NCI-H524 (cell line): ENCODE measurements at regions not wholly inside any gene's neighbourhood (a gene's known extent, or its start where the extent isn't known, plus 50 kb on each side); places are given as distances from the start of the nearest gene placed in this dataset.

Source experiments
- DNase-seq, 2 experiments: peaks; one replicate each; lab custom pipeline; 2025; lab: John Stamatoyannopoulos, UW

DNA sequence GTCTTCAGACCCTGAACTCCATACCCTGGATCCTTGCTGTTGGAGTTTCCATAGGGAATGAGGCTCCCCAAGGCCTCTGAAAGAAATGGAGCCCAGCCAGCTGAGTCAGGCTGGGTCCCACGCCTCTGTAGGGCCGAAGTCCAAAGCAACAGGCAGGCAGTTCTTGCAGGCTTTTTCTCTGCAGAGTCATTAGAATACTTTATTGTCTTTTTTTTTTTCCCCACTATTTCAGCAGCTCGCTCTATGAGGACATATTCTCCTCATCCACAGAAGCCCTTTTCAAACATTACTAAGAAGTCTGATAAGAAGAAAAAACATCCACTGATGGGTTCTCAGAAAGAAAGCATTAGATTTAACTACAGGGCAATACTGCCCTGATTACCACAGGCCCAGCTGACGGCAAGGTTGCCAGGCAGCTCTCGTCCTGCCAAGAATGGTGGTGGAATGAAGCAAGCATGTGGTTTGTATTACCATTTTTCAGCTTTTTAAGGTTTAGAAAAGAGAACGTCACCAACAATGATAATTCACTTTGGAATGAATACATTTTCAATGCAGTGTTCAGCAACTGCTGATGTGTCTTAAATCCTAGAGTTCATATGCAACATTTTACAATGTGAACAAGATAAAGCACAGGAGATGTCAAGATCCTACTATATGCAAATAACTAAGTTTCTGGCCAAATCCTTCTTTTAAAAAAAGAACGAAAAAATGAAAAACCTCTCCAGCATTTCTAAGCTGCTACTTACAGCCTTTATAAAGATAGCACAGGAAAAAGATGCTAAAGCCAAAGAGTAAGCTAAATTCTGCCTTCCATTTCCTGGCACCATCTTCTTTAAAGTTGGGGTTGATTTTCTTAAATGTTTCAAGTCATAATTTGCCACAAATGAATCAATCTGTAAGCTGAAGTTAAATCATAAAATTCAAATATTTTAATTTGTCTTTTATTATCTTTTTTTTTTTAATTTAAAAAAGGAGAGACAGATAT lies 223.6 kb upstream of the CITED2 start:
- DNase-seq = no peak

DNA sequence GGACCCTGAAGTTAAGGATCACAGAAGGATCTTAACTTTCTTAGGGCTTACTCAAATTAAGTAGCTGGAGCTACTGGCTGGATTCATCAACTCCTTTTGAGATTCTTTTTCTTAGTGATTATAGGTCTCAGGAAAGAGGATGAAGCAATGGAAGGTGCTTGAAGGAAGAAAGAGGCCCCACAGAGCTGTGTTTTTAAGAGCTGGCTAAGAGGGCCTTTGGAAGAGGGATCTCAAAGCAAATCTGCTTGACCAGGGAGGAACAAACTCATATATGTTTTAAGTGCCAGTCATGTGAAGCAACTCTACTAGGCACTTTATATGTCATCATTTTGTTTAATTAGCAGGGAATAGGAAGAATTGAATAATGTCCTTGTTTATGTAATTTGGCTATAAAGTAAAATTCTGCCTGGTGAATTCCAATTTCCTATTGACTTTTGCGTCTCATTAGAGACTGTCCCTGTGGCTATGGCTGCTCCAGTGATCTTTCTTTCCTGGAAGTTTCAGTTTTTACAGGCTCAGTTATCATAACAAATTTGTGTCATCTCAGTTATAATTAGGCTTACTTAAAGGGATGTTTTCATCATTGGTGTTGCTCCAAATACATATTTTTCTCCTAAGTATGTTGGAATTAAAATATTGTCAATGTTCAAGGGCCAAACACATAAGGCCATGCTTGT lies 222.8 kb upstream of the CITED2 start:
- DNase-seq = no peak

DNA sequence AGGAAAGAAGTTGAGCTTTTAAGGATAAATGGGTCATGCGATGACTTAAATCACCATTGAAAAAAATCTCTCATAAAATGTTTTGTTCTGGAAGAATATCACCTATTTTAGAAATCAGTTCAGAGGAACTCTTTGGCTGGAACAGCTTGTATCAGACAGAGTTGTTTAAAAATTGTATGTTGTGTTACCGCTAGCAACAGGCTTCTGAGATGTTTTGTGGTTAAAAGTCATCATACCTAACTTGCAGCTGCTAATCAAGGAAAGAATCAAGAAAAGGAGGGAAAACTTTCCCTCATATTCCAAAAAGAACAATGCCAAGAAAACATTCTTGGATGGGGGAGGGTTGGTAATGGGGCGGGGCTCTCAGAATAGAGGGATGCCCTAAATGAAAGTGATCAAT lies 220.7 kb upstream of the CITED2 start:
- no peak for DNase-seq

DNA sequence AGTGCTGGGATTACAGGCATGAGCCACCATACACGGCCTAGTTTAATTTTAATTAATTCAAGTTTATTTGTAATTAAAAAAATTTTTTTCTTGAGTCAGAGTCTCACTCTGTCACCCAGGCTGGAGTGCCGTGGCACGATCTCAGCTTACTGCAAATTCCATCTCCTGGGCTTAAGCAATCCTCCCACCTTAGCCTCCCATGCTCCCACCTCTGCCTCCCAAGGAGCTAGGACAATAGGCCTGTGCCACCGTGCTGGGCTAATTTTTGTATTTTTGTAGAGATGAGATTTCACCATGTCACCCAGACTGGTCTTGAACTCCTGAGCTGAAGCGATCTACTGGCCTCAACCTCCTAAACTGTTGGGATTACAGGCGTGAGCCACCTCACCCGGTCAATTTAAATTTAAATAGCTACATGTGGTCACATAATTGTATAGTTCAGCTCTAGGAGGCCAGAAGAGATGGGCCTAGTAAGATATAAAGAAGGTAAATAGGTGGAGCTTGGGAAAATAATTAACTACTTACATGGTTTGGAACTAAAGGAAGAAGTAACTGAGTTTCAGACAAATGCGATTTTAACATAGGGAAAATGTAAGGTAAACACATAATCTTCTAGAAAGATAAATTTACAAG lies 220.0 kb upstream of the CITED2 start:
- DNase-seq = no peak

DNA sequence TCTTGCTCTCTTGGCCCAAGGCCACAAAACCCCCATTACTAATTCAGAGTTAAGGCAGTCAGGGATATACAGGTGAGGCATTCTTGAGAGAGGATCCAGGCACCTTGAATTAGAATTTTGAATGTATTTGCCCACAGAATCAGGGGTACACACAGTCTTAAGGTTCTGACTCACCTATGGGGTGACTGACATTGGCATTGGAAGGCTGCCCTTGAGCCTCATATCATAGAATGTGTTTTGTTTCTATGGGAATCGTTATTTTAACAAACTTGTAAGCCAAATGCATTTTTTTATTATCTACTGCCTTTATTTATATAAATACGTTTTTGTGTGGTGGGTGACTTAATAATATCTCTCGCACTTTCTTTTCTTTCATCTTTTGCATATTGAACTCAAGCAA lies 218.6 kb upstream of the CITED2 start:
- no peak for DNase-seq

DNA sequence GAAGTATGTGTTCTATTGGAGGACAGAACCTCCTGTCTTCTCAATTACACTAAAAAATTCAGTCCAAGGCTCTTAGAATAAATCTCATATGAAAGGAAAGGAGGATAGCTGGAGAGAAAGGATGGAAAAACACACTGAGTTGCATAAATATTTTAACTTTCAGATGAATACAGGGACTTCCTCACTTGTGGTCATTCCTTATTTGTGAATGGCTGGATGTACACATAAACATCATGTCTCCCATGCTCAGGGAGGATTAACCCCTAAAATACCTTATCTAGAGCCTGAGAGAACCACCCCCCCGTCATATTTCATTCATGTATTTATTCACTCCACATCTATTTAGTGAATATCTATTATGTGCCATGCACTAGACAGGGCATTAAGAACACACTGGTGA lies 217.6 kb upstream of the CITED2 start:
- DNase-seq = no peak

DNA sequence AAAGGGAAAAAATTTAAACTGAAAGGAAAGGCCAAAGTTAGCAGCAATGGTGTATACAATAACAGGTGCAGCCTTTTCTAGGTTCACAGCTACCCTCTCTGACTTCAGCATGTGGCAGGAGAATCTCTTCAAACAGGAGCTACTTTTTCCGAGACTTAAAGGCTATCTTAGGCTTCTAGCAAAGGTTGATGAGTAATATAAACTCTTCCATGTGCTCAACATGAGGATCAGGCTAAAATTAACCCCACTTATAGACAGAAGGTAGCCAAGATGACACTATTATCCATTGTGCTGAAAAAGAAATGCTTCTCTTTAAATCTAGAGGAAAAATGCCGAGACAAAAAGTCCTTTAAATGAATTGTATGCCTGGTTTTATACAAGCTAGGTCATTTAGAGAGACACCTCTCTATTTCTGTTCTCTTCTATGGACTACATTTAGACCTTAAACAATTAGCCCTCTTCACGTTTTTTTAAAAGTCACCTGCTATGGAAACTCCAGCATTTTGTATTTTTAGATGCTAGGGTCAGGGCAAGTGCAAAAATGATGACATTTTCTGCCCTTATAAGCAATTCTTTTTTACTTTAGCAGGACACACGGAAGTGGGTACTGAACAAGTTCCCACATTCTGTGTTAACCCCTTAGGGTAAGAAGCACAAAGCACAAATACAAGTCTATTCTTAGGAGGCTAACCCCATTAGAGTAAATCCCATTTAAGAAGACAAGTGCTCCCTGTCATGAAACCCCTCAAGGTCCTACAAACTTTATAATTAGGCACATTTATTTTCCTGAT lies 216.8 kb upstream of the CITED2 start:
- no peak for DNase-seq

DNA sequence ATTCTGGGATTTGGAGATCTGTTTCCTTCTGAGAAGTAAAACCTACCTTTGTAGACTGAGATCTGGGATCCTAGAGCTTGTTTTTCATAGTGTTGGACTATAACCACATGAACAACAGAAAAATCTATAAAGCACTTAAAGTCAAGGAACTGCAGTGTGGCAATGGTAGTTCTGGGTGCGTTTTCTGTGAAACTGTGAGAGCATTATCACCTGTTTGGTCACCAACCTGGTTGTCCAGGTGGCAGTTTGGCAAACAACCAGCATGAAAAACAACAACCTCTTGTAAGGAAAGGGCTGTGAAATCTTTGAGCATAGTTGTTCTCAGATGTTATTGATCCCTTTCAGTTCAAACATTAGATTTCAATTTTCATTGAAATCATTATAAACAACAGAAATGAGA lies 215.8 kb upstream of the CITED2 start:
- DNase-seq = no peak

DNA sequence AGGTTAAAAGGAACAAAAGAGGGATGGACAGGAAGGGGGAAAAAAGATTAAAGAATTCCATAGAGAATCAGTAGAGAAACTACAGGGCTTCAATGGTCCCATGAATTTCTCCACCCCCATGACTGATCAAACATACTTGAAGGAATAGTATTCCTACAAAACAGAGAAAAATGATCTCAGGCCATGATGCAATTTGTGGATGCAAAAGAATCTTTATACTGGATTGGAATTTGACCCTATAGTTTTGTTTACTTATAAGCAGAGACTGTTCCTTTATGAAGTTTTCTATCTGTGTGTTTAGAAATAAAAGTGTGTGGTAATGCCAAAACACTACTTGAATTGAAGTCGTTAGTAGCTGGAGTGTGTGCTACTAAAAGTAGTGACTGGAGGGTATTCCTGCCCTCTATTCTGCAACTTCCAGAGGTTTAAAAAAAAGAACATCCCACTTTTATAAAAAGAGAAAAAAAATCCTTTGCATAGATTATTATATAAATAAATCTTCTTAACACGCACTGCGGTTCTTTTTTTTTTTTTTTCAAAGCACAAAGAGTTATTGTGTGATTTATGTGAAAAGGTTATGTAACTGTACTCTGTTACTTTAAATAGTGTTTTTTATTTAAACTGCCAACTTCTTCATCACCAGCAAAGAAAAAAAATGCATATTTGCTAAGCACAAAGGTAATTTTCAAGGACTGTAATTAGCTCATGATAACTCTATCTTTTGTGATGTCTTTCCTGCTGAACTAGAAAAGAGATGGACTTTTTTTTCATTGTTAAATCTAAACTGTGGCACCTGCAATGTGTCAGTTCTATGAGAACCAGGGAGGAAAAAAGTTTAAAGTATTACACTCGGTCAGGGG lies 214.5 kb upstream of the CITED2 start:
- no peak for DNase-seq

DNA sequence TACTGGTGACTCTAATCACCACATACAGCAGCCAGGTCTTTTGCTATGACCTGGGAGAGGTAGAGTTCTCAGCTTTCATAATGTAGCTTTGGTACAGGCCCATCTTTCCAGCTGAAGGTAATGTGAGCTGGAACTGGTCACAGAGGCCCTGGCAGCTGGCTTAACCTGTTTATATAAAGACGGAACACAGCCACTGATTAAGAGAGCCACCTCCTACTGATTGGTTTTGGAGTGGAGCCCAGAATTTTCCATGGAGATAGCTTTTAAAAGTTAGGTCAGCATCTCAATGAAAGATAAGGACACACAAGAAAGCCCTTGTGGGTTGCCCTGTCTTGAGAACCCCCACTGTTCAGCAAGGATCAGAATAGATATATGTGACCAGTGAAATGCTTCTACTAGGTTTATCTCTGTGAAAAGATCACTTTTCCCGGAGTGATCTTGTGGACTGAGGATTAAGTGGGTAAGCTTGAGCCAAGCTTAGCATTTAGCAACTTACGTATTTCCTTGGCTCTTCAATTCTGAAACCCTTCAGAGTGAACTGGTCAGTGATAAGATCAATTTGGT lies 213.7 kb upstream of the CITED2 start:
- DNase-seq = peak in 1 of 2 experiments; percentile 42

DNA sequence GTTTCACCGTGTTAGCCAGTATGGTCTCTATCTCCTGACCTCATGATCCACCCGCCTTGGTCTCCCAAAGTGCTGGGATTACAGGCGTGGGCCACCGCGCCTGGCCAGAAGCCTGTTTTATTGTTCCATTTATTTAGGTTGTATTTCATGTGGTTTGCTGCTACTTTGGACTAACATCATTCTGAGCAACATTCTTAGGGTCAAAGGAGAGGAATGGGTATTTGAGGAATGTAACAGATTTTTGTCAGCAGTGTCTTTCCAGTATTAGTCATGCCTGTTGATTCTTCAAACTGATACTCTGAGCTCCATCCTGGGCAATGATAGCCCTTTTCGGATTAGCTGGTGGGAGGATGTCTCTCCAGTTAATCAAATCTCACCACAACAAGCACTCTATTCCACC lies 213.0 kb upstream of the CITED2 start:
- no peak for DNase-seq

DNA sequence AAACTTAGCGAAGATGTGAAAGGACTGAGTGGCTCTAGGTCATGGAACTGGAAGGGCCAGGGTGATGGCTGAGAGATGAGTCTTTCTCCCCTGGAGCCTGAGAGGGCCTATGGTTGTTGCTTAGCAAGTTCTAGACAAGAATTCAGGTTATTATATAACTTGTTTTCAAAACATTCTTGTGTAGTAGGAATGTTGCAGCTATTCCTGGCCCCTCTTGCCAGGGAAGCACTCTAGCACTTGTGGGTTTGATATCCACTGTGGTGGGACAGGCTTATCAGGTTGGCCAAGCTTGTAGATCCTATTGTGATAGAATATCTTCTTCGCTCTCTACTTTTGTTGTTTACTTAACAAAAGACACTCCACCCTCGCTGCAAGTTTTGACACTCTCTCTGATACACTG lies 211.8 kb upstream of the CITED2 start:
- DNase-seq = no peak

DNA sequence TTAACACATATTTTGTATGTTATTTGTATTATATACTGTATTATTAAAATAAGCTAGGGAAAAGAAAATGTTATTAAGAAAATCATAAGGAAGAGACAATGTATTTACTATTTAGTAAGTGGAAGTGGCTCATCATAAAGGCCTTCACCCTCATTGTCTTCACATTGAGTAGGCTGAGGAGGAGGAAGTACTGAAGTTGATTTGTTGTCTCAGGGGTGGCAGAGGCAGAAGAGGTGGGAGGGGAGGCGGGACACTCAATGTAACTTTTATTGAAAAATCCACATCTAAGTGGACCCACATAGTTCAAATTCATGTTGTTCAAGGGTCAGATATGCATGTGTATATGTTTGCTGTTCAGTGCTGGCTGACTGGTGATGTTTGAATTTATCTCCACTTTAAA lies 210.2 kb upstream of the CITED2 start:
- no peak for DNase-seq

DNA sequence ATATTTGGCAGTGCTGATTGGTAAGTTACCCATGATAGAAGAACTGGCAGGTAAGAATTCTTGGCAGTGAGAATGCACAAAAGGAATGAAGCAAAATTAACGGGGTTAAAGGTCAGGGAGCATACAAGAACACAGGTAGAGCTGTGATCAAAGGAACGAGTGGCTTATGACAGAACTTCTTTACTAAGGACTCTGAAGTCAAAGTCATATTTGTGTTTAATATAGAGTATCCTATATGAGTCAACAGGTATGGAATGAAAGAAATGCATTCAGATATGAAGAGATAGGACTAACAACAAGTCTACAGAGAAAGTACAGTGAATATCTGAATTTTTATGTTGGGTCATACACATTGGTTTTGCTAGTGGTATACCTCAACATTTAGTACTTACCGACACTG lies 209.0 kb upstream of the CITED2 start:
- no peak for DNase-seq

DNA sequence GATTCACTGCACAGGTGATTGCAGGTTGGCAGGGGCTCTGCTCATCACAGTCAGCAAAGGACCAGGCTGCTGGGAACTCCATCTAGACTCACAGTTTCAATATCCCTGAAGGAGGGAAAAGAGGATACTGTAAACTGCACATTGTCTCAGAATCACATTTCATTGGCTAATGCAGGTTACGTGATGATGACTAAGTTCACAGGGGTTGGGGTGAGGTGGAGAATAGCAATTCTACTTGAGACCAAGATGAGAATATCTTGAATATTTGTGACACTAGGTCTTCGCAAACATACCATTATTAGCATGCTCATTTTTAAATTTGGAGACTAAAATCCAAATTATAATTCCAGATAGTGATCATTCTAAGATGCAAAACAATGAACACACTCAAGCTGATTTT lies 208.5 kb upstream of the CITED2 start:
- no peak for DNase-seq

DNA sequence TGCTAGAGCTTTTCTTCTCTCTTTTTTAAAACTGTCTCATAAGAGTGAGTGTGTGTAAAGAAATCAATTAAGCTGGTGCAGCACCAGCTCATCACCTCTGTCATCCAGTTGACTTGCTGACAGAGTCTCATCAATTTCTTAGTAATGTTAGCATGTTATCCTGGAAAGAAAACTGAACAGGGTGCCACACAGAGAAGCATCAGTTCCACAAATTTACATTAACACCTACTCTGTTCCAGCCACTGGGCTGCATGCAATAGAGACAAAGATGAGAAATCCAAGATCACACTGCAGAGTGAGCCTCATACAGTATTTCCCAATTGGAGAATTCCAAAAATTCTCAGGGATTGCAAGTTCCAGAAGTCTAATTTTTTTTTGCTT lies 207.0 kb upstream of the CITED2 start:
- no peak for DNase-seq

DNA sequence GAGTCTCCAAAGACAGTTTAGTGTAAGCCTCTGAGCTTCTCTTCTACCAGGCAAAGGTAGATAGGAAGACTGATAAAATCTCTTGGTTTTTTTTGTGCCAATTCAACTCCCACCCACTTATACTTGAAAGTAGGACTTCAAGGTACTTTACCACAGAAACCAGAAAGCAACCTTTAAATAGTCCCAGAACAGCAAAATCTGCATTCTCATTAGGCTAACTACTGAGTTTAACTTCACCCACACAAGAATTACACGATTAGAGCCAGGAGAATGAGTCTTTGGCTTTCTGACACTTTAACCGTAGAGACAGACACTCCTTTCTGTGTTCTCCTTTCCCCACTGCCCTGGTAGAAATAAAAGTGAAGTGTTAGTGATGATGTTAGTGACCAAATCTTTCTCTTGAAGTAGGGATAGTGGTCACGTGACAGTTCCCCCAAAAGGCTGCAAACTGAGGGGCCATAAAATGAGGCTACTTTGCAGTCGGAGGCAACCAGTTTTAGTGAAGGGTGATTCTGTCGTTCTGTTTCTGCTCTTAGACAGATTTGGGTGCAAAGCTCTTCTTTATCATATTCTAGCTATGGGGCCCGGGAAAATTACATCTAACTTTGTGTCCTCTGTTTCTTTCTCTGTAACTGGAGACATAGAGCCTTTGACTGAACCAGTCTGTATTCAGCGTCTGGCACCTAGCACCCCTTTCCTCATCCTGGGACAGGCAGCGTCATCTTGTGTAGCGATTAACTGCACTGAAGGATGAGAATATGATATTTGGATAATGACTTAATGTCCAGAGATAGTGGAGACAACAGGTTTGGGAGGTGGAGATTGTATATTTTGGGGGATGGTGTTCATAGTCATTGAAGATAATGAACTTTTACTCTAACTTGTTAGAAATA lies 206.4 kb upstream of the CITED2 start:
- DNase-seq = no peak

DNA sequence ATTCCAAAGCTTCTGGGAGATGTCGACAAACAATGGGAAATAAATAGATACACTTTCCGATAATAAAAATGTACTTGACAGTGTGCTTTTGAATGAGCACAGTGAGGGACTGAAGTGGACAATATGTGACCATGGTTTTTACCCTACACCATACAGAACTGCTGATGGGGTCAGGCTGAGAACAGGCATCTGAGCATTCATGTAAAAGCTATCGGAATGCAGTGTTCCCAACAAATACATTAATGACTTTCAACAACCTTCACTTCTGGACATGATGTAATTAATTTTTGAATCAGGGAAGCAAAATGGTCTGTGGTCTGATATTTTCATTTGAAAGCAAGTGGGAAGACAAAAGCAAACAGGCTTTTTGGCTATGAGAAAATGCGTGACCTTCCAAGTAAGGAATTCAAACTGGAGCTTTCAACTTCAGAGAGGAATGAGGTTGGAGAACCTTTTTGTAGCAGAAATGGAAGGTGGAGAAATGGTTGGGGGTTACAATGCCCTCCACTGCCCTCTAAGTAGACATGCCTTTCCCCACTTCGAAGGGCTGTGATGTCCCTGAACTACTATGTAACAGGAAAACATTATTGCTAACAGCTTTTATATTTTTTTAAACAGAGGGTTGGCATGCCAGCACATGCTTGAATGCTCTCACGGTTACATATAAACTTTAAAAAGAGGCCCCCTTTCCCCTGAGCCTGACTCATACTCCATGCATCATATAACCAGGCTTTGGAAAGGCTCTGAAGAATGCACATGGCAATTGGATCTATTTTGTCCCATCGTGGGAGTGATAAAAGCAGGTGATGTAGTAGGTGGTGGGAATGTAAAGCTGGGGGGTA lies 203.5 kb upstream of the CITED2 start:
- no peak for DNase-seq
